Esophagus mucosa (tissue), 1 donor: ENCODE measurements at regions not wholly inside any gene's neighbourhood (a gene's known extent, or its start where the extent isn't known, plus 50 kb on each side); places are given as distances from the start of the nearest gene placed in this dataset.

Experiments
- ATAC-seq: fragments of 200-7000 bp; cut with Tn5 transposase; one replicate; pipeline ENCODE4 v1.9.1; 2020
- donor health status: DM: yes; HTN: yes; CAD: no.

DNA sequence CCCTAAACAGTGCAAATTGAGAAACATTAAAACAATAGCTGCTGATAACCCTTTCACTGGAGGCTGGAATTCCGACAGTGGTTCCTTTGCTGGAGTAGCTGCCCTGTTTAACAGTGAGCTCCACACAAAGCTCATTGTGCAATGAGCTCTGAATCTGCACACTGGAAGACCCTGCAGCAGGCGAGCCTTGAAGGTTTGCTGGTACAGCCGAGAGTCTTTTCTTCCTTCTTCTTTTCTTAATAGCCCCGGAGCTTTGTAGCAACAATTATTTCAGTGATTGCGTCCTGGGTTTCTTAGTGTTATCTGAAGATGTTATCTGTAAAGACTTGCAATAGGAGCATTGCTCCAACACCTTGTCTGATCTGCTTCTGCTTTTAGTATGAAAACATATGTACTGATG is 50.8 kb upstream of the CXCR4 start:
- no peak for ATAC-seq

DNA sequence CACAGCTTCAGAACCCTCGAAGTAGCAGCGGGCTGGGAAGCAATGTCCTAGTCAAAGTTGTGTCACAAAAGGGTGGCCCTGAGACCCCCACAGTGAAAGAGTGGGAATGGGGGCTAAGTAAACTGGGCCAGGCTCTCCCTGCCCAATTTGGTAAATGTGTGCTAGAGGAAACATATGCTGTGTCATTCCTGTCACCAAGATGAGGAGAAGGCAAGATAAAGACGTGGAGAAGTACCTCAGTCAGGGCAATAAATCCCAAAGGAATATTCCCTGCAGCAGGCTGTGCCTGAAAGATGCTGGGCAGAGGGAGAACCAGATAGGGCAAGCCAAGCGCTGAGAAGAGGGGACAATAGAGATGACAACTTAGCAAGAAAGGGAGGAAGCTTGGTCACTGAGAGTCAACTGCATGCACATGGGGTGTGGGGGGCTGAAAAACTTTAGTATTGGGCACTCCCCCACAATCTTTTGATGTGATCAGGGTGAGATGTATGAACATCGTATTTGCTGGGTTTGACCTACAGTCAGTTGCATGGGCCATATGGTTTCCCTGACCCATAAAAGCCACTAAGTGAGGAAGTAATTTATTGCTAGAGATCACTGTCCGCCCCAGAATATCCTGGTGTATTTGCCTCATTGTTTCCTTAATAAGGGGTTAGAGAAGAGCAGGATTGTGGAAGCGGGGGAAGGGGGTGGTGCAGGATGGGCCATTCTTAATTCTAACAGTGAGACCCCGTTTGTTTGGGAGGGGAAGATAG is 49.9 kb upstream of the CXCR4 start:
- no peak for ATAC-seq
